Kidney epithelial cell (primary cell): ENCODE measurements at regions not wholly inside any gene's neighbourhood (a gene's known extent, or its start where the extent isn't known, plus 50 kb on each side); places are given as distances from the start of the nearest gene placed in this dataset.

Experiments
- DNase-seq: peaks from one replicate; pipeline ENCODE4 v3.0.0-alpha.2; 2010; ENCODE audit warnings: low read depth
- H3K27me3 ChIP-seq: 2 replicates; pipeline ENCODE4 v1.6.0; 2011; ENCODE audit warnings: low read length; ENCODE audit not compliant: control insufficient read depth, insufficient read depth
- H3K36me3 ChIP-seq: 2 replicates; pipeline ENCODE4 v1.5.1; 2011; ENCODE audit warnings: low read length; ENCODE audit not compliant: control insufficient read depth, insufficient read depth
- H3K4me3 ChIP-seq: 2 replicates; pipeline ENCODE4 v1.5.1; 2011; ENCODE audit warnings: low read depth, mild to moderate bottlenecking, control low read depth, low read length
- TF ChIP-seq, protein P1 (sequence below): IDR thresholded peaks from 2 replicates; pipeline ENCODE4 v1.5.1; 2011; ENCODE audit warnings: mild to moderate bottlenecking, moderate library complexity, low read length, control low read depth, inconsistent platforms; ENCODE audit not compliant: insufficient read depth, poor library complexity, severe bottlenecking

DNA sequence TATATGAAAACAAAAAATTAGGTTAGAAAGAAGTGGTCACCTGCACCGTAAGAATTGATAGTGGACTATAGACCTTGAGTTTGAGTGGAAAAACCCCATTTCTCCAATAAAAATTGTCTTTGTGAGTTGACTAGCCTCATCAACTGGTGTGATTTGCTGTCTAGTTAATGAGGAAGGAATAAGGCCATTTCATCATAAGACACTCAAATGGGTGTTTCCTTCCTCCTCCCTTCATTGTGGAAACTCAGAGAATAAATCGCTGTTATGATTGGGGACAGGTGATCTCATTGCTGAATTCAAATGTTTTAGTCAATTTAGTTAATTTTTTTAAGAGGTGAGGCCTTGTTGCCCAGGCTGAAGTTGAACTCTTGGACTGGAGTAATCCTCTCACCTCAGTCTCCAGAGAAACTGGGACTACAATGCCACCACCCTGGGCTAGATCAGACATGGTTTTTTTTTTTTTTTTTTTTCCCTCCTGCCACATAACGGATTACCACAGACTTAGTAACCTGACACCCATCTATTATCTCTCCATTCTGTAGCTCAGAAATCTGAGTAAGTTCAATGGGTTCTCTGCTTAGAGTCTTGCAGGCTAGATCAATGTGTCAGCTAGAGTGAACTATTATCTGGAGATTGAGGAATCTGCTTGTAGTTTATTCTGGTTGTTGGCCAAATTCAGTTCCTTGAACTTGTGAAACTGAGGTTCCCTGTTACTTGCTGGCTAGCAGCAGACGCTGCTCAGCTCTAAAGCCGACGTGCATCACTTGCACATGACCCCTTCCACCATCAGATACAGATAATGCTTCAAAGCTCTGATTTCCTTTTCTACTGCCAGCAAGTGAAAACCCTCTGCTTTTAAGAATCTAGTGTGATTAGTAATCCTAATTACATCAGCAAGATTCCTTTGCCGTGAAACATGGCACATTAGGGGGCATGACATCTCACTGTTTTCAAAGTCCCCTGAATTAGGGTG is 663.8 kb upstream of the CDH9 start:
- H3K36me3 ChIP-seq, result no peaks in the 10 kb centered on the region
- H3K4me3 ChIP-seq, result no peak overlapping the region
- TF ChIP-seq, protein P1, sequence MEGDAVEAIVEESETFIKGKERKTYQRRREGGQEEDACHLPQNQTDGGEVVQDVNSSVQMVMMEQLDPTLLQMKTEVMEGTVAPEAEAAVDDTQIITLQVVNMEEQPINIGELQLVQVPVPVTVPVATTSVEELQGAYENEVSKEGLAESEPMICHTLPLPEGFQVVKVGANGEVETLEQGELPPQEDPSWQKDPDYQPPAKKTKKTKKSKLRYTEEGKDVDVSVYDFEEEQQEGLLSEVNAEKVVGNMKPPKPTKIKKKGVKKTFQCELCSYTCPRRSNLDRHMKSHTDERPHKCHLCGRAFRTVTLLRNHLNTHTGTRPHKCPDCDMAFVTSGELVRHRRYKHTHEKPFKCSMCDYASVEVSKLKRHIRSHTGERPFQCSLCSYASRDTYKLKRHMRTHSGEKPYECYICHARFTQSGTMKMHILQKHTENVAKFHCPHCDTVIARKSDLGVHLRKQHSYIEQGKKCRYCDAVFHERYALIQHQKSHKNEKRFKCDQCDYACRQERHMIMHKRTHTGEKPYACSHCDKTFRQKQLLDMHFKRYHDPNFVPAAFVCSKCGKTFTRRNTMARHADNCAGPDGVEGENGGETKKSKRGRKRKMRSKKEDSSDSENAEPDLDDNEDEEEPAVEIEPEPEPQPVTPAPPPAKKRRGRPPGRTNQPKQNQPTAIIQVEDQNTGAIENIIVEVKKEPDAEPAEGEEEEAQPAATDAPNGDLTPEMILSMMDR, result no peak
- H3K27me3 ChIP-seq, result no peaks in the 10 kb centered on the region
- peak; percentile 55 for DNase-seq

DNA sequence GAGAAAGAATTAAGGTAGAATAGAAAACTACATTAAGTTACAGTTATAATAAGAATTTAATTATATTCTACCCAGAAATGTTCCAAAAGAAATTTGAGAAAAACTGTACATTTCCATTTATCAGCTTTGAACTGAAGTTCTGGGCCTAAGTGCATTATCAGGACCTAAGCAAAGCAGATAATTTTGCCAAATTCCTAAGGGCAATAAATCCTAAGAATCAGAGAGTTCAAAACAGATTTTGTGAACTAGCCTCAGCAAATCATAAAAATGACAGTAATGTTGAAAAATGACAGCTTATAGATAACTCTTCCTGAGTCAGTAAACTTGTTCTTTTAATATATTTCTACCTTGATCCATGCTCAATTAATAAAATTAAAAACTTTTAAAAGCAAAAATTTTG is 662.1 kb upstream of the CDH9 start:
- no peak for DNase-seq
- no peak overlapping the region for H3K4me3 ChIP-seq
- no peaks in the 10 kb centered on the region for H3K27me3 ChIP-seq
- TF ChIP-seq, protein P1, result no peak
- no peaks in the 10 kb centered on the region for H3K36me3 ChIP-seq

DNA sequence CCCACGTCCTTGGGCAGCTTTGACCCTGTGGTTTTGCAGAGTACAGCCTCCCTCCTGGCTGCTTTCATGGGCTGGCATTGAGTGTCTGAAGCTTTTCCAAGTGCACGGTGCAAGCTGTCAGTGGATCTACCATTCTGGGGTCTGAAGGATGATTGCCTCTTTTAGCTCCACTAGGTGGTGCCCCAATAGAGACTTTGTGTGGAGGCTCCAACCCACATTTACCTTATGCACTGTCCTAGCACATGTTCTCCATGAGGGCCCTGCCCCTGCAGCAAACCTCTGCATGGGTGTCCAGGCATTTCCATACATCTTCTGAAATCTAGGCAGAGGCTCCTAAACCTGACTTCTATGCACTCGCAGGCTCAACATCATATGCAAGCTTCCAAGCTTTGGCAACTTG is 644.2 kb upstream of the CDH9 start:
- no peak for DNase-seq
- Histone ChIP-seq H3K36me3 (no peaks in the 10 kb centered on the region), H3K27me3 (no peaks in the 10 kb centered on the region), H3K4me3 (no peak overlapping the region)
- TF ChIP-seq, protein P1, result peak; percentile 14

DNA sequence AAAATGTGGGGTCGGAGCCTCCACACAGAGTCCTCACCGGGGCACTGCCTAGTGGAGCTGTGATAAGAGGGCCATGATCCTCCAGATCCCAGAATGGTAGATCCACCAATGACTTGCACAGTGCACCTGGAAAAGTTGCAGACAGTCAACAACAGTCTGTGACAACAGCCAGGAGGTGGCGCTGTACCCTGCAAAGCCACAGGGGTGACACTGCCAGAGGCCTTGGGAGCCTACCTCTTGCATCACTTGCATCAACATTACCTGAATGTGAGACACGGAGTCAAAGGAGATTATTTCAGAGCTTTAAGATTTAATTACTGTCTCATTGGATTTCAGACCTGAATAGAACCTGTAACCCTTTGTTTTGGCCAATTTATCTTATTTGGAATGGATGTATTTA is 614.1 kb upstream of the CDH9 start:
- no peaks in the 10 kb centered on the region for H3K27me3 ChIP-seq
- TF ChIP-seq, protein P1, result peak; percentile 3
- no peak overlapping the region for H3K4me3 ChIP-seq
- H3K36me3 ChIP-seq, result no peaks in the 10 kb centered on the region
- DNase-seq, result no peak

DNA sequence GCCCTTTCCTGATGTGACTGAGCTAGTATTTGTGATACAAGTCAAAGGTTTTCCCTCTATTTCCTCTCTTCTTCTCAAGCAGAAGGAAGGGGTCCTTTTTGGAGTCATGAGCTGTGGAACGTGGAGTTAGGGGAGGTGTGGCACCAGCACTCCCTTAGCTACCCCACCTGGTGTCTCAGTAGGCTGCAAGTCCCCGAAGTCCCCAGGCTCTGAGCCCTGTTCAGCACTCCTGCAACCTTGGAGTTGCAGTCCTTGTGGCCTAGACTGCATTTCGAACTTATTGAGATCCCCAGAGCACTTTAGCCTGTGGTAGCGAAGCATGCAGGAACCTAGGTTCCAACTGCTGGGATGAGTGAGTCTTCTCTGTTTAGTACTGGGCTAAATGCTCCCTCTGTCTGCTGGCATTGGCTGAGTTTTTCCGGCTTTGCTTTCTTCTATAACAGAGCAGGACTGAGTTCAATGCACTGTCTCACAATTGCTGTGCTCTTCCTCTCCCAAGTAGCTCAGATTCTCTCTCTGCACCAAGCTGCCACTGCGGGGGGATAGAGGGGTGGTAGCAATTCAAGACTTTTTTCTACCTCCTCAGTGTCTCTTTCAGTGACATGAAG is 600.7 kb upstream of the CDH9 start:
- DNase-seq, result no peak
- TF ChIP-seq, protein P1, result no peak
- H3K4me3 ChIP-seq, result no peak overlapping the region
- no peaks in the 10 kb centered on the region for H3K27me3 ChIP-seq
- H3K36me3 ChIP-seq, result no peaks in the 10 kb centered on the region
